IPS-18c (cell line): ENCODE measurements at regions not wholly inside any gene's neighbourhood (a gene's known extent, or its start where the extent isn't known, plus 50 kb on each side); places are given as distances from the start of the nearest gene placed in this dataset.

Source experiments
- H3K4me3 ChIP-seq: 2 replicates; pipeline ENCODE4 v1.7.0; 2013; ENCODE audit warnings: low read depth, mild to moderate bottlenecking, low read length, moderate library complexity; ENCODE audit not compliant: insufficient read depth
- H3K9me3 ChIP-seq: one replicate; pipeline ENCODE4 v1.6.1; 2013; ENCODE audit warnings: mild to moderate bottlenecking, low read length, moderate library complexity; ENCODE audit not compliant: control insufficient read depth, insufficient read depth

- Histone ChIP-seq H3K9me3 (no peaks in the 10 kb centered on the region), H3K4me3 (no peak overlapping the region)
Measured at GRCh38 chr7:96400518-96400917, 78.6 kb upstream of the SLC25A13 start.

DNA sequence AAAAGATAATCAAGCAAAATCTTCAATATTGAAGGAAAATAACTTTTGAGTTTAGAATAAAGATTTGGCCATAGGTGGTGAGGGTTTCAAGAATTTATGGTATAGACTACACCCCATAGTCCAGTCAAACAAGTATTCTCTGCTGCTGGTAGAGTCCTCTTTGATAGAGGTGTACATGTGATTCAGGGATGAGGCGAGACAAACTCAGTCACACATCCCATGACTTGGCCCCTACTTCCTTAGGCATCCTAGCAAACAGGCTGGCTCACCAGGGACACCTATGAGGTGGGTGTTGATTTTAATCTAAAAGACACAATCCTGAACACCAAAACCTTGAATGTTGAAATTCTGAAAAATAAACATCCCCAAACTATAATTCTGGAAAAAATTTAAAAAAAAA, 78.1 kb upstream of the SLC25A13 start:
- H3K4me3 ChIP-seq: no peak overlapping the region

GRCh38 chr7:96397936-96398598, 76.2 kb upstream of the SLC25A13 start:
- Histone ChIP-seq H3K9me3 (no peaks in the 10 kb centered on the region), H3K4me3 (no peak overlapping the region)

More for the DNA sequence above, 78.1 kb upstream of the SLC25A13 start:
- H3K9me3 ChIP-seq: no peaks in the 10 kb centered on the region

DNA sequence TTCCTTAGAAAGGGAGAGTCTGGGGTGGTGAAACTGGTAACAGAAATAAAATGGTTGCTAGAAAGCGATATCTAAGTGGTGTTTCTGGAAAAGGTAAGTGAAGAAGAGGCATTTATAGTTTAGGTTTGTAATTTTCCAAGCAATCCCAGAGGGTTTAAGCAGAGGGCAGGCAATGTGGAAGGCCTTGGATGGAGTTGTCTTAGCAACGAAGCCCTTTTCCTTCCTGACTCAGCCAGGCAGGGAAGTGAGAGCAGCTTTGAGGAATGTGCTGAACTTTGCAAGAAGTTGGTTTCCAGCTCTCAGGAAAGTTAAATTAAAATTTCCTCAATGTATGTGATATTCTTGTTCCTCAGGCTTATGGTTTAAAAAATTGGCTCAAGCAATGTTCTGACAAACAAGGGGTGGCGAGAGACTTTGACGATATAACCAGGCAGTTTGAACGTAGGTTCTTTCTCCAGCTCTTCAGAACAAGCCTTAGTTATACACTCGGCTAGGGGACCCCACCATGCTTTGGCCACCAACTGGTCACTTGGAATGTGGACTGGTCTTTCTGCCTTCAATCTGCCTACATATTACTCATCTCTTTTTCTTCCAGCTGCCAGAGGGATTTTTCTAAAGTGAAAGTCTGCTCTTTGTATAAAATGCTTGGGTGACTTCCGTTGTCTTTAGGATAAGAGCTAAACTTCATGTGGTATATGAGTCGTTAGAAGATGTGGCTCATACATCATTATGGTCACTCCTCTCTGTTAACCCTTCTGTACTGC, 66.9 kb upstream of the SLC25A13 start:
- Histone ChIP-seq H3K4me3 (no peak overlapping the region), H3K9me3 (no peaks in the 10 kb centered on the region)

DNA sequence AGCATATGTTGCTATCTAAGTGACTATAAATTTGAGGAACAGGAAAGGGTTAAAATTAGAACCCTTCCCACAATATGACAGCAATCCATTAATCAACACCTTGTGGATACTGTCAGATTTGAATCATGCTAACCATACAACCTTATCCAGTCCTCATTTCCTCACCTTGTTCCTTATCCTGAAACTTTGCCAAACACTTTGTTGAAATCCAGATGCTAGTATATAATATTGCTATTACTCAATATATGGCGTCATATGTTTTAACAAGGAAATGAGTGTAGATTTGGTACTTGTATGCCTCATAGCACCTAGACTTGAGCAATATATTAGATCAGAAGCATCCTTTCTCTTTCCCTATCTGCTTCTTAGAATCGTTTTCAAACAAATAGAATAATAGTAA, 66.3 kb upstream of the SLC25A13 start:
- Histone ChIP-seq H3K4me3 (no peak overlapping the region), H3K9me3 (no peaks in the 10 kb centered on the region)

- H3K4me3 ChIP-seq: no peak overlapping the region
Measured at GRCh38 chr7:96380111-96380512, 58.2 kb upstream of the SLC25A13 start.

DNA sequence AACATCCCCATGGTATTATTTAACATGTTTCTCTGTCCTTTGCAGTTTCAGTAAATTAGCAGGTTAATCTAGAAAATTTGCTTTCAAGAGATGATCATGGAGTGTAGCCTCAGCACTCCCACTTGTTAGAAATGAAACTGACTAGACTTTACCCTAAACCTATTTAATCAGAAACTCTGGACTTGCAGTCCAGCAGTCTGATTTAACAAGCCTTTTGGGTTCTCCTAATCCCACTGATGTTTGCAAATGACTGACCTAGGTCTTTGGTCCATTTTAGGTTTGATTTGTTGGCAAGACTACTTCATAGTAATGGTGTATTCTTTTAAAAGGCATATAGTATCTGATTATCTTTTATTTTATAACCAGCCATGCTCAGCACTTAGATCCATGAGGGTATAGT, 55.5 kb upstream of the SLC25A13 start:
- no peak overlapping the region for H3K4me3 ChIP-seq
- no peaks in the 10 kb centered on the region for H3K9me3 ChIP-seq

More at GRCh38 chr7:96380111-96380512, 58.2 kb upstream of the SLC25A13 start:
- no peaks in the 10 kb centered on the region for H3K9me3 ChIP-seq
